OCI-LY7 (cell line): ENCODE measurements at regions not wholly inside any gene's neighbourhood (a gene's known extent, or its start where the extent isn't known, plus 50 kb on each side); places are given as distances from the start of the nearest gene placed in this dataset.

ENCODE experiments used
- BruUV-seq: library from RNA; stranded (reverse); fragments of 400-500 nt; replicated peaks from 2 replicates; lab custom pipeline; 2021; lab: Mats Ljungman, UMichigan
- CTCF ChIA-PET: fragments of 300-600 bp; sonication (Branson Sonifier 250); formaldehyde crosslinking; loops from one replicate; lab custom pipeline; 2022; ENCODE audit warnings: antibody characterized with exemption; ENCODE audit not compliant: unreplicated experiment; lab: Charles Lee
- POLR2A ChIA-PET: fragments of 300-600 bp; sonication (Branson Sonifier 250); formaldehyde crosslinking; loops from one replicate; lab custom pipeline; 2022; ENCODE audit warnings: antibody characterized with exemption; lab: Charles Lee
- DNase-seq: peaks from one replicate; pipeline ENCODE4 v3.0.0-alpha.2; 2015; ENCODE audit warnings: low spot score
- H2AFZ ChIP-seq: fragments of 200-600 bp; sonication (generic), shearing (Covaris generic); 2 replicates; pipeline ENCODE4 v1.6.1; 2014; ENCODE audit warnings: mild to moderate bottlenecking, antibody characterized with exemption, low read length, moderate library complexity
- H3K27ac ChIP-seq: fragments of 200-600 bp; sonication (generic); 2 replicates; pipeline ENCODE4 v1.5.1; 2014; ENCODE audit warnings: mixed run types, low read depth, mild to moderate bottlenecking, moderate library complexity, low read length, inconsistent platforms; ENCODE audit not compliant: poor library complexity, severe bottlenecking
- H3K36me3 ChIP-seq: fragments of 200-600 bp; sonication (generic); 2 replicates; pipeline ENCODE4 v1.6.1; 2014; ENCODE audit warnings: mild to moderate bottlenecking, antibody characterized with exemption, low read length, moderate library complexity, mixed read lengths; ENCODE audit not compliant: insufficient read depth
- H3K4me1 ChIP-seq: fragments of 200-600 bp; sonication (generic); 2 replicates; pipeline ENCODE4 v1.5.1; 2014; ENCODE audit warnings: mild to moderate bottlenecking, low read length; ENCODE audit not compliant: insufficient read depth, poor library complexity, severe bottlenecking
- H3K4me2 ChIP-seq: fragments of 200-600 bp; sonication (generic); 2 replicates; pipeline ENCODE4 v1.6.1; 2014; ENCODE audit warnings: mild to moderate bottlenecking, low read length
- H3K4me3 ChIP-seq: fragments of 200-600 bp; sonication (generic); 2 replicates; pipeline ENCODE4 v1.5.1; 2014; ENCODE audit warnings: mild to moderate bottlenecking, low read depth, low read length; ENCODE audit not compliant: poor library complexity, severe bottlenecking
- H3K79me2 ChIP-seq: fragments of 200-600 bp; sonication (generic); 2 replicates; pipeline ENCODE4 v1.6.1; 2016; ENCODE audit warnings: low read depth, mild to moderate bottlenecking, low read length, moderate library complexity, mixed read lengths; ENCODE audit not compliant: insufficient read depth
- H3K9me2 ChIP-seq: fragments of 200-600 bp; sonication (generic); 2 replicates; pipeline ENCODE4 v1.6.1; 2016; ENCODE audit warnings: mild to moderate bottlenecking, low read length, mixed read lengths; ENCODE audit not compliant: insufficient read depth
- H3K9me3 ChIP-seq: fragments of 200-600 bp; sonication (generic); 2 replicates; pipeline ENCODE4 v1.6.1; 2014; ENCODE audit warnings: mild to moderate bottlenecking, mixed run types, low read length, mixed read lengths
- H4K20me1 ChIP-seq: fragments of 200-600 bp; sonication (generic); 2 replicates; pipeline ENCODE4 v1.6.1; 2014; ENCODE audit warnings: mild to moderate bottlenecking, antibody characterized with exemption, low read length, moderate library complexity, mixed read lengths; ENCODE audit not compliant: insufficient read depth
- EZH2phosphoT487 ChIP-seq: fragments of 200-600 bp; sonication (generic); IDR thresholded peaks from 2 replicates; pipeline ENCODE4 v1.6.1; 2018; ENCODE audit warnings: low read depth, borderline replicate concordance, mild to moderate bottlenecking, mixed run types, antibody characterized with exemption, low read length, moderate library complexity, mixed read lengths
- intact Hi-C: fragments of 100-400 bp; cut with micrococcal nuclease; formaldehyde crosslinking; loops from one replicate; pipeline ENCODE4 v1.10.0; 2022; ENCODE audit not compliant: unreplicated experiment
- TF ChIP-seq, protein P1 (sequence below): fragments of 200-600 bp; sonication (generic); conservative IDR thresholded peaks from 2 replicates; pipeline ENCODE4 v1.5.1; 2014; ENCODE audit warnings: mild to moderate bottlenecking, antibody characterized with exemption, low read length, moderate library complexity, mixed read lengths

DNA sequence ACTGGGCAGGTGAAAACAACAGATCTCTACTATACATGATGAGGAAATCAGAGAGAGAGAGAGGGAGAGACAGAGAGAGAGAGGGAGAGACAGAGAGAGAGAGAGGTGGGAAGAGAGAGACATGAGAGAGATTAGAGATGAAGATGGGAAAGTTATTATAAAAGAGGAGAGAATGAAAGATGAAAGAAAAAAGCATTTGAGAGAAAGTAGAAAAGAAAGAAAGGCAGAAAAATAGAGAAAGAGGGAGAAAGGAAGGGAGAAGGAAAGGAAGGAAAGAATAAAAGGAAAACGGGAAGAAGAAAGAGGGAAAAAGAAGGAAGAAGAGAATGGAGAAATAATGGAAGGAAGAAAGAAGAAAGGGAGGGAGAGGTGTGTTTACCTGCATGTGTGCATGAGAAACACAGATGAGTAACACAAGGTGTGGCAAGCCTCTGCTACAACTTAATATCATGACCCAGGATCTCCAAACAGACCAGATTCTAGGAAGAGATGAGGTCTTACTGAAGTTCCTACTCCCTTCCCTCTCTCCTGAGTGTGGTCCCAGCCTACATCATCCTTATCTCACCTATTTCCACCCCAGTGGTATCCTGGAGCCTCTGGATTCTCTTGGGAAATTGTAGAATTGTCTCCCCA lies 176.3 kb downstream of the C12orf75 start:
- intact Hi-C loops, result no loop called here
- H3K4me1 ChIP-seq, result no peaks in the 10 kb centered on the region
- POLR2A ChIA-PET, result no interaction called here
- no peaks in the 10 kb centered on the region for H3K9me2 ChIP-seq
- H3K79me2 ChIP-seq, result no peaks in the 10 kb centered on the region
- TF ChIP-seq, protein P1, sequence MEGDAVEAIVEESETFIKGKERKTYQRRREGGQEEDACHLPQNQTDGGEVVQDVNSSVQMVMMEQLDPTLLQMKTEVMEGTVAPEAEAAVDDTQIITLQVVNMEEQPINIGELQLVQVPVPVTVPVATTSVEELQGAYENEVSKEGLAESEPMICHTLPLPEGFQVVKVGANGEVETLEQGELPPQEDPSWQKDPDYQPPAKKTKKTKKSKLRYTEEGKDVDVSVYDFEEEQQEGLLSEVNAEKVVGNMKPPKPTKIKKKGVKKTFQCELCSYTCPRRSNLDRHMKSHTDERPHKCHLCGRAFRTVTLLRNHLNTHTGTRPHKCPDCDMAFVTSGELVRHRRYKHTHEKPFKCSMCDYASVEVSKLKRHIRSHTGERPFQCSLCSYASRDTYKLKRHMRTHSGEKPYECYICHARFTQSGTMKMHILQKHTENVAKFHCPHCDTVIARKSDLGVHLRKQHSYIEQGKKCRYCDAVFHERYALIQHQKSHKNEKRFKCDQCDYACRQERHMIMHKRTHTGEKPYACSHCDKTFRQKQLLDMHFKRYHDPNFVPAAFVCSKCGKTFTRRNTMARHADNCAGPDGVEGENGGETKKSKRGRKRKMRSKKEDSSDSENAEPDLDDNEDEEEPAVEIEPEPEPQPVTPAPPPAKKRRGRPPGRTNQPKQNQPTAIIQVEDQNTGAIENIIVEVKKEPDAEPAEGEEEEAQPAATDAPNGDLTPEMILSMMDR, result no peak
- TF ChIP-seq EZH2phosphoT487, result no peak
- H2AFZ ChIP-seq, result no peak overlapping the region
- H3K4me3 ChIP-seq, result no peak overlapping the region
- no peaks in the 10 kb centered on the region for H4K20me1 ChIP-seq
- no peaks in the 10 kb centered on the region for H3K36me3 ChIP-seq
- DNase-seq, result no peak
- no peak overlapping the region for H3K4me2 ChIP-seq
- H3K9me3 ChIP-seq, result no peaks in the 10 kb centered on the region
- H3K27ac ChIP-seq, result no peak overlapping the region
- BruUV-seq, result no TSS peak
- CTCF ChIA-PET, result no interaction called here

DNA sequence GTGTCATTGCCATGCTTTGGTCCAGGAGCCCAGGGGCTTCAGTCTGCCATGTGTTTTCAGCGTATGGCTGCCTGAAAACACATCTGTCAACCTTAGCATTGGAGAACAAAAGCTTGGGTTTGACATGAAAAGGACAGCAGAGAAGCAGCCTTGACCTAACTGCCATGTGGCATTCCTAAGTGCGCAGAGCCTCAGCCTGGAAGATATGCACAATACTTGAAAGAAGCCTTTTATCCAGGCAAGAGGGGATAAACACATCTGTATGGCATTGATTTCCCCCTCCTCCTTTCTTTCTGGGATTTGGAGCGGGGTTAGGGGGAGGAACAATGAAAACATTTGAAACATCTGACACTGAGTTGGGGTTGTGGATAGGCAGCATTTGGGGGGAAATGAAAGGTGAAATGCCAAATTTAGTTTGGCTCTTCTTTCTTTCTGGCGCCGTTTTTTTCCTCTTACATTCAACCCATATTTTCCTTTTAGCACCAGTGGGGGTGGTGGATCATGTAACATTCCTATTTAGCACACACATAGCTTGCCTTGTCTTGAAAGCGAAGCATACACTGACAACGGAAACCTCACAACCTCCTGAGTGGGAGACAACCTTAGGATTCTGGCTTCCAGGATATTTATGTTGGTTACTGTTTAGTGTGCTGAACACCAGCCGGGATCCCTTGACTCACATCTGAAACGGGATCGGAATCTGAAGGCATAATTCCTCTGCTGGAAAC lies 177.0 kb downstream of the C12orf75 start:
- Histone ChIP-seq H3K9me2 (no peaks in the 10 kb centered on the region), H3K4me2 (no peak overlapping the region), H3K79me2 (no peaks in the 10 kb centered on the region), H3K27ac (no peak overlapping the region), H3K36me3 (no peaks in the 10 kb centered on the region), H2AFZ (no peak overlapping the region), H3K4me3 (no peak overlapping the region), H4K20me1 (no peaks in the 10 kb centered on the region), H3K9me3 (no peaks in the 10 kb centered on the region), H3K4me1 (no peaks in the 10 kb centered on the region)
- no TSS peak for BruUV-seq
- intact Hi-C loops, result no loop called here
- ChIA-PET CTCF (no interaction called here), POLR2A (interaction anchor here (1.1 kb wide), 1 partner anchor 26 kb away, joined by 3 read pairs; no protein-coding TSS in a partner anchor)
- no peak for DNase-seq
- no peak for TF ChIP-seq EZH2phosphoT487
- TF ChIP-seq, protein P1, result no peak

DNA sequence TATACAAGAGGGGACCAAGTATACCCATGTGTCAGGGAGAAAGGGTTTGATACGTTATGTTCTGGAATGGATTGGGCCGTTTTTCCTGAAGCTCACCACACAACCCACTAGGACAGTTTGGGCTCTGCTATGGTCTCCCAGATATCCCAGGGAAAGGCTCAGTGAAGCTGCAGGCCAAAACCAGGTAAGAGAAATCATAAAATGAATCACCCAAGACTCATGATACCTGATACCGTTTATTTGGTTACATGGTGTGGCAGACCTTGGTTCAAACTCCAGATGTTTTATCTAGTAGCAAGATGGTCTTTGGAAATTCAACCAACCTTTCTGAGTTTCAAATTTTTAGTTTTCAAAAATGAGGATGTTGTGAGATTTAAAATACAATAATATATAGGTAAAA lies 177.6 kb downstream of the C12orf75 start:
- no peak overlapping the region for H2AFZ ChIP-seq
- no peak overlapping the region for H3K27ac ChIP-seq
- H3K9me3 ChIP-seq, result no peaks in the 10 kb centered on the region
- intact Hi-C loops, result no loop called here
- H3K4me3 ChIP-seq, result no peak overlapping the region
- BruUV-seq, result no TSS peak
- no peaks in the 10 kb centered on the region for H3K36me3 ChIP-seq
- no peaks in the 10 kb centered on the region for H4K20me1 ChIP-seq
- no peaks in the 10 kb centered on the region for H3K79me2 ChIP-seq
- TF ChIP-seq, protein P1, result no peak
- TF ChIP-seq EZH2phosphoT487, result no peak
- no peaks in the 10 kb centered on the region for H3K4me1 ChIP-seq
- no peak for DNase-seq
- POLR2A ChIA-PET, result interaction anchor here (1.1 kb wide), 1 partner anchor 25 kb away, joined by 3 read pairs; no protein-coding TSS in a partner anchor
- no peaks in the 10 kb centered on the region for H3K9me2 ChIP-seq
- CTCF ChIA-PET, result no interaction called here
- no peak overlapping the region for H3K4me2 ChIP-seq
